ENCODE measurements at regions not wholly inside any gene's neighbourhood (a gene's known extent, or its start where the extent isn't known, plus 50 kb on each side); places are given as distances from the start of the nearest gene placed in this dataset.

DNA sequence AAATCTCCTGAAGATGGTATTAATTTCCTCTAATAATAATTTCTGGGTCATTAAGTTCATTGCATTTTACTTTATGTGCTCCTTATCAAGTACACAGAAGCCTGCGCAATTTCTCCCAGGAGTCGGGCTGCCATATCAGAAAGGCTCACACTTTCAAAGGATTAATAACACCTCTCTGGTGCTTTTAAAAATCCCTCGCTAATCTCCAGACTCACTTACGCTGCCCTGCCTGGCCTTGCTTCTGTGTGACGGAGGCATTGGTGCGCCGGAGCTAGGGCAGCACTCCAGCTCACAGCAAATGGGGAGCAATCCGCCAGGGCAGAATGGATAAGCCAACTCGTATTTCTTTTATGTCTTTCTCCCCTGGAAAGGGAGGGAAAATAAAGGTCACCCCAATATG lies 300.8 kb downstream of the EFNB2 start:
- no peak overlapping the region for H3K14ac ChIP-seq (replicated peaks; ENCODE audit: low read depth, low read length)
- no peak overlapping the region for H3K4me3 ChIP-seq (ENCODE audit: insufficient read depth, low read depth, low read length)
- no peak overlapping the region for H2BK20ac ChIP-seq (ENCODE audit: low read depth, low read length)
- H3K4ac ChIP-seq (ENCODE audit: low read depth, low read length) = no peak overlapping the region
- H4K8ac ChIP-seq (ENCODE audit: low read depth in 2 of 2, low read length in 2 of 2) = no peak overlapping the region
- H3K79me1 ChIP-seq (ENCODE audit: low read depth in 1 of 2, low read length in 2 of 2) = no peaks in the 10 kb centered on the region
- H2BK15ac ChIP-seq (ENCODE audit: low read depth, low read length) = no peak overlapping the region
- H3K4me2 ChIP-seq (ENCODE audit: low read depth, low read length) = no peak overlapping the region
- H3K56ac ChIP-seq (ENCODE audit: extremely low read depth, insufficient read depth, low read length) = no peak overlapping the region
- peaks cover 3% of the 10 kb centered on the region for H3K4me1 ChIP-seq (ENCODE audit: control insufficient read depth, insufficient read depth, low read length)
- no peak overlapping the region for H2BK120ac ChIP-seq (ENCODE audit: low read depth, low read length)
- no peak overlapping the region for H4K5ac ChIP-seq (ENCODE audit: low read depth, low read length)
- dilution Hi-C loops (cut with HindIII; ENCODE audit: low sequenced_read_pairs, unreplicated experiment) = no loop called here
- no peak overlapping the region for H2AK5ac ChIP-seq (ENCODE audit: low read depth, low read length)
- H2BK5ac ChIP-seq (ENCODE audit: low read depth, low read length, poor library complexity, severe bottlenecking) = no peak overlapping the region
- H3K36me3 ChIP-seq (ENCODE audit: control insufficient read depth, insufficient read depth, low read length) = no peaks in the 10 kb centered on the region
- no peaks in the 10 kb centered on the region for H3K9me1 ChIP-seq (ENCODE audit: insufficient read depth, low read length)
- no peaks in the 10 kb centered on the region for H4K20me1 ChIP-seq (ENCODE audit: insufficient read depth, low read length)
- no peak overlapping the region for H4K91ac ChIP-seq (ENCODE audit: insufficient read depth, low read depth, low read length)
- no peak overlapping the region for H3K27ac ChIP-seq (ENCODE audit: insufficient read depth, low read length)
- 100% methylated on average over 1 of the region's 9 CpGs; no CpG with 5 or more reads in 1 of the 2 experiments for WGBS, 2 experiments (ENCODE audit: extremely low coverage in 2 of 2, insufficient read length in 1 of 2)
- no TSS peak for BruUV-seq (replicated peaks)
- H2AK9ac ChIP-seq (replicated peaks; ENCODE audit: low read depth, low read length, poor library complexity) = no peak overlapping the region
- H3K9me3 ChIP-seq (ENCODE audit: control insufficient read depth, insufficient read depth, low read length) = no peaks in the 10 kb centered on the region
- H3K27me3 ChIP-seq (ENCODE audit: control insufficient read depth, insufficient read depth, low read length) = no peaks in the 10 kb centered on the region
- H3K18ac ChIP-seq (ENCODE audit: low read depth, low read length) = no peak overlapping the region
- POLR2A ChIA-PET (ENCODE audit: unreplicated experiment) = no interaction called here
- H3K9ac ChIP-seq (ENCODE audit: low read depth, low read length) = no peak overlapping the region
- CTCF ChIA-PET = no interaction called here
- ATAC-seq (ENCODE audit: low read depth) (no peak), DNase-seq (no peak)
- H3K23ac ChIP-seq (ENCODE audit: low read depth, low read length) = no peak overlapping the region
- no peak overlapping the region for H2AFZ ChIP-seq (replicated peaks; ENCODE audit: low read length, poor library complexity)
- in situ Hi-C loops (cut with MboI; ENCODE audit: low sequenced_read_pairs) = no loop called here
- intact Hi-C loops (cut with micrococcal nuclease) = no loop called here
- no peak for TF ChIP-seq RFX5 (IDR thresholded peaks at IDR 0.05; ENCODE audit: low read depth, low read length)
- TF ChIP-seq BHLHE40 (IDR thresholded peaks at IDR 0.05; ENCODE audit: low read depth, low read length) = no peak
- TF ChIP-seq CHD1 (IDR thresholded peaks at IDR 0.05; ENCODE audit: low read depth, low read length) = no peak
- no peak for TF ChIP-seq RCOR1 (IDR thresholded peaks at IDR 0.05; ENCODE audit: insufficient replicate concordance, low read length)
- TF ChIP-seq, protein P1, sequence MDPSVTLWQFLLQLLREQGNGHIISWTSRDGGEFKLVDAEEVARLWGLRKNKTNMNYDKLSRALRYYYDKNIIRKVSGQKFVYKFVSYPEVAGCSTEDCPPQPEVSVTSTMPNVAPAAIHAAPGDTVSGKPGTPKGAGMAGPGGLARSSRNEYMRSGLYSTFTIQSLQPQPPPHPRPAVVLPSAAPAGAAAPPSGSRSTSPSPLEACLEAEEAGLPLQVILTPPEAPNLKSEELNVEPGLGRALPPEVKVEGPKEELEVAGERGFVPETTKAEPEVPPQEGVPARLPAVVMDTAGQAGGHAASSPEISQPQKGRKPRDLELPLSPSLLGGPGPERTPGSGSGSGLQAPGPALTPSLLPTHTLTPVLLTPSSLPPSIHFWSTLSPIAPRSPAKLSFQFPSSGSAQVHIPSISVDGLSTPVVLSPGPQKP (IDR thresholded peaks at IDR 0.05; ENCODE audit: borderline replicate concordance, low read depth, low read length) = no peak
- TF ChIP-seq CEBPB (IDR thresholded peaks at IDR 0.05; ENCODE audit: low read depth, low read length) = no peak
- TF ChIP-seq FOS (IDR thresholded peaks at IDR 0.05; ENCODE audit: low read depth, low read length) = no peak
- TF ChIP-seq POLR2A (IDR thresholded peaks at IDR 0.05; ENCODE audit: low read depth, low read length) = no peak
- TF ChIP-seq RAD21 (IDR thresholded peaks at IDR 0.05; ENCODE audit: low read length) = no peak
- TF ChIP-seq MAZ (IDR thresholded peaks at IDR 0.05; ENCODE audit: borderline replicate concordance, low read depth, low read length) = no peak
- TF ChIP-seq NFE2L2 (IDR thresholded peaks at IDR 0.05; ENCODE audit: low read depth, low read length) = no peak
- TF ChIP-seq USF2 (IDR thresholded peaks at IDR 0.05; ENCODE audit: low read depth, low read length) = no peak
- TF ChIP-seq MAFK (IDR thresholded peaks at IDR 0.05; ENCODE audit: low read depth, low read length) = no peak
- no peak for TF ChIP-seq MXI1 (IDR thresholded peaks at IDR 0.05; ENCODE audit: borderline replicate concordance, low read depth, low read length)
- TF ChIP-seq CTCF (conservative IDR thresholded peaks at IDR 0.05; ENCODE audit: low read depth, low read length) = no peak
- no peak for TF ChIP-seq SMC3 (IDR thresholded peaks at IDR 0.05; ENCODE audit: low read depth, low read length)

All from IMR-90 (cell line).